ENCODE measurements at regions not wholly inside any gene's neighbourhood (a gene's known extent, or its start where the extent isn't known, plus 50 kb on each side); places are given as distances from the start of the nearest gene placed in this dataset.

GRCh38 chr10:44306147-44306710, 78.7 kb downstream of the CXCL12 start:
- TF ChIP-seq CTCF (IDR thresholded peaks at IDR 0.05; ENCODE audit: low read length) = no peak
- TF ChIP-seq EZH2phosphoT487 (IDR thresholded peaks at IDR 0.05; ENCODE audit: low read length) = no peak
